HepG2 (cell line): ENCODE measurements at regions not wholly inside any gene's neighbourhood (a gene's known extent, or its start where the extent isn't known, plus 50 kb on each side); places are given as distances from the start of the nearest gene placed in this dataset.
A peak's percentile ranks its signal among the peaks of the same experiment; 100 is the strongest.

Source experiments
- BRCA1 ChIP-seq: sonication (generic); formaldehyde crosslinking; IDR thresholded peaks from 2 replicates; pipeline ENCODE4 v1.4.0; 2020; ENCODE audit warnings: missing genetic modification reagents
- CHD2 ChIP-seq: IDR thresholded peaks from 2 replicates; pipeline ENCODE4 v1.6.1; 2011; ENCODE audit warnings: low read depth, low read length, improper control_type of control experiment
- ESRRA ChIP-seq: sonication (generic); formaldehyde crosslinking; IDR thresholded peaks from 2 replicates; pipeline ENCODE4 v1.5.1; 2020; ENCODE audit warnings: mild to moderate bottlenecking, low read depth, missing genetic modification reagents
- GATAD2A ChIP-seq: IDR thresholded peaks from 2 replicates; pipeline ENCODE4 v1.6.1; 2016
- HNRNPL ChIP-seq: fragments of 200-400 bp; formaldehyde crosslinking; IDR thresholded peaks from 2 replicates; pipeline ENCODE4 v1.6.1; 2017; ENCODE audit warnings: mild to moderate bottlenecking, low read depth, low read length
- HOXA5 ChIP-seq: sonication (generic); formaldehyde crosslinking; IDR thresholded peaks from 2 replicates; pipeline ENCODE4 v1.4.0; 2020; ENCODE audit warnings: missing genetic modification reagents
- KLF12 ChIP-seq: sonication (generic); formaldehyde crosslinking; IDR thresholded peaks from 2 replicates; pipeline ENCODE4 v1.4.0; 2020; ENCODE audit warnings: missing genetic modification reagents, borderline replicate concordance
- PPARG ChIP-seq: conservative IDR thresholded peaks from 2 replicates; pipeline ENCODE4 v1.6.1; 2016; ENCODE audit warnings: missing biosample characterization, missing genetic modification reagents
- RBFOX2 ChIP-seq: fragments of 200-400 bp; formaldehyde crosslinking; IDR thresholded peaks from 2 replicates; pipeline ENCODE4 v1.6.1; 2017; ENCODE audit warnings: low read depth, mild to moderate bottlenecking, low read length
- SETDB1 ChIP-seq: sonication (generic); formaldehyde crosslinking; IDR thresholded peaks from 2 replicates; pipeline ENCODE4 v1.5.1; 2020; ENCODE audit warnings: missing genetic modification reagents, mild to moderate bottlenecking, borderline replicate concordance
- SMAD1 ChIP-seq: sonication (generic); formaldehyde crosslinking; IDR thresholded peaks from 2 replicates; pipeline ENCODE4 v1.4.0; 2020; ENCODE audit warnings: missing genetic modification reagents, low read depth, mild to moderate bottlenecking, borderline replicate concordance
- SMAD3 ChIP-seq: sonication (generic); formaldehyde crosslinking; IDR thresholded peaks from 2 replicates; pipeline ENCODE4 v1.4.0; 2020; ENCODE audit warnings: missing genetic modification reagents
- SRSF1 ChIP-seq: fragments of 200-400 bp; formaldehyde crosslinking; optimal IDR thresholded peaks from 2 replicates; pipeline ENCODE3; 2017; ENCODE audit warnings: mild to moderate bottlenecking, low read depth, low read length, moderate library complexity
- ZBTB4 ChIP-seq: sonication (generic); formaldehyde crosslinking; IDR thresholded peaks from 2 replicates; pipeline ENCODE4 v1.4.0; 2020; ENCODE audit warnings: missing genetic modification reagents, mild to moderate bottlenecking, borderline replicate concordance
- ZBTB7B ChIP-seq: sonication (generic); formaldehyde crosslinking; IDR thresholded peaks from 2 replicates; pipeline ENCODE4 v1.4.0; 2020; ENCODE audit warnings: missing genetic modification reagents
- ZKSCAN5 ChIP-seq: sonication (generic); formaldehyde crosslinking; IDR thresholded peaks from 2 replicates; pipeline ENCODE4 v1.5.1; 2020; ENCODE audit warnings: mild to moderate bottlenecking, missing genetic modification reagents
- ZNF253 ChIP-seq: sonication (generic); formaldehyde crosslinking; IDR thresholded peaks from 2 replicates; pipeline ENCODE4 v1.8.0; 2022; ENCODE audit warnings: mild to moderate bottlenecking, missing genetic modification reagents, borderline replicate concordance
- ZNF256 ChIP-seq: sonication (generic); formaldehyde crosslinking; conservative IDR thresholded peaks from 2 replicates; pipeline ENCODE4 v1.4.0; 2020; ENCODE audit warnings: missing genetic modification reagents
- ZNF335 ChIP-seq: sonication (generic); formaldehyde crosslinking; IDR thresholded peaks from 2 replicates; pipeline ENCODE4 v1.4.0; 2020; ENCODE audit warnings: missing genetic modification reagents
- ZNF451 ChIP-seq: sonication (generic); formaldehyde crosslinking; IDR thresholded peaks from 2 replicates; pipeline ENCODE4 v1.5.0; 2020; ENCODE audit warnings: mild to moderate bottlenecking, missing genetic modification reagents
- ZNF558 ChIP-seq: sonication (generic); formaldehyde crosslinking; IDR thresholded peaks from 2 replicates; pipeline ENCODE4 v1.9.0; 2022; ENCODE audit warnings: mild to moderate bottlenecking, missing genetic modification reagents, borderline replicate concordance
- ZNF7 ChIP-seq: IDR thresholded peaks from 2 replicates; pipeline ENCODE4 v1.6.1; 2016; ENCODE audit warnings: missing biosample characterization, missing genetic modification reagents
- ZNF782 ChIP-seq: sonication (generic); formaldehyde crosslinking; IDR thresholded peaks from 2 replicates; pipeline ENCODE4 v1.4.0; 2020; ENCODE audit warnings: missing genetic modification reagents, mild to moderate bottlenecking, borderline replicate concordance
- ZSCAN25 ChIP-seq: sonication (generic); formaldehyde crosslinking; IDR thresholded peaks from 2 replicates; pipeline ENCODE4 v1.8.0; 2022; ENCODE audit warnings: mild to moderate bottlenecking, missing genetic modification reagents
- ZSCAN5A ChIP-seq: sonication (generic); formaldehyde crosslinking; IDR thresholded peaks from 2 replicates; pipeline ENCODE4 v1.8.0; 2022; ENCODE audit warnings: mild to moderate bottlenecking, missing genetic modification reagents, borderline replicate concordance
- TF ChIP-seq, protein P1 (sequence below): sonication (generic); formaldehyde crosslinking; IDR thresholded peaks from 2 replicates; pipeline ENCODE4 v1.9.0; 2021; ENCODE audit warnings: missing genetic modification reagents, borderline replicate concordance

DNA sequence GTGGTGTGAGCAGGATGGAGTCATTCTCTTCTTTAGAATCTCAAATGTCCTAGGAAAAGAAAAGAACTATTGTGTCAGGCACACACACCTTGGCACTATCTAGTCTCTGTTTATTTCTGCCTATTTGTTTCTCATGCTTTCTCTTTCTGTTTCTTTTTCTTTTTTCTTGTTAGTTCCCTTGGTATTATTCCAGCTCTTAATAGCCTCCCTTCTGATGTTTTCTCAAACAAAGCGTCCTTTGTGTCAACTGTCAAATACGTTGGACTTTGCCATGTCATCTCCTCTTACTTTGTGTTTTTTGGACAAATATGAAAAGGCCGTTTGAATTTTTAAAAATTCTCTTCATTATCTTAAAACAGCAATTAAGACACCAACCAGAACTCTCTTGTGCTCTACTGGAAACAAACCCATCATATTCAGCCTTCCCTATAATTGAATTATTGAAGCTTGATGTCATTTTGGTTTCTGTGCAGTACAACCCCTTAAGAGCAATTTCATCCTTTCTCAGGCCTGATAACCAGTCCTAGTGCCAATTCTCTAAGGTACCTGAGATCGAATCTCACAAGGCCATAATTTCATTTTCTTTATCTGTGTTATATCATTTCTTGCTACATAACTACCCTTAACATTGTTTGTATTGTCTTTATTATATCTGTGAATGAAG, 497.8 kb upstream of the NRP1 start (continued):
- TF ChIP-seq ZBTB4 (CRISPR knock-in tag) (no peak), RBFOX2 (no peak), SMAD3 (CRISPR knock-in tag) (no peak), HOXA5 (CRISPR knock-in tag) (no peak), ZSCAN5A (CRISPR knock-in tag) (no peak), PPARG (no peak), SETDB1 (no peak), ZNF7 (CRISPR knock-in tag) (no peak), ZSCAN25 (CRISPR knock-in tag) (no peak), BRCA1 (CRISPR knock-in tag) (no peak), ZNF782 (CRISPR knock-in tag) (no peak), ZNF253 (CRISPR knock-in tag) (no peak), CHD2 (no peak), KLF12 (CRISPR knock-in tag) (no peak), SRSF1 (no peak), ZNF451 (no peak), ZNF558 (CRISPR knock-in tag) (no peak), ZBTB7B (CRISPR knock-in tag) (no peak), SMAD1 (CRISPR knock-in tag) (no peak), ESRRA (CRISPR knock-in tag) (no peak), ZKSCAN5 (CRISPR knock-in tag) (no peak), HNRNPL (no peak), GATAD2A (peak; percentile 81), ZNF335 (CRISPR knock-in tag) (no peak), ZNF256 (CRISPR knock-in tag) (no peak)
- TF ChIP-seq, protein P1, sequence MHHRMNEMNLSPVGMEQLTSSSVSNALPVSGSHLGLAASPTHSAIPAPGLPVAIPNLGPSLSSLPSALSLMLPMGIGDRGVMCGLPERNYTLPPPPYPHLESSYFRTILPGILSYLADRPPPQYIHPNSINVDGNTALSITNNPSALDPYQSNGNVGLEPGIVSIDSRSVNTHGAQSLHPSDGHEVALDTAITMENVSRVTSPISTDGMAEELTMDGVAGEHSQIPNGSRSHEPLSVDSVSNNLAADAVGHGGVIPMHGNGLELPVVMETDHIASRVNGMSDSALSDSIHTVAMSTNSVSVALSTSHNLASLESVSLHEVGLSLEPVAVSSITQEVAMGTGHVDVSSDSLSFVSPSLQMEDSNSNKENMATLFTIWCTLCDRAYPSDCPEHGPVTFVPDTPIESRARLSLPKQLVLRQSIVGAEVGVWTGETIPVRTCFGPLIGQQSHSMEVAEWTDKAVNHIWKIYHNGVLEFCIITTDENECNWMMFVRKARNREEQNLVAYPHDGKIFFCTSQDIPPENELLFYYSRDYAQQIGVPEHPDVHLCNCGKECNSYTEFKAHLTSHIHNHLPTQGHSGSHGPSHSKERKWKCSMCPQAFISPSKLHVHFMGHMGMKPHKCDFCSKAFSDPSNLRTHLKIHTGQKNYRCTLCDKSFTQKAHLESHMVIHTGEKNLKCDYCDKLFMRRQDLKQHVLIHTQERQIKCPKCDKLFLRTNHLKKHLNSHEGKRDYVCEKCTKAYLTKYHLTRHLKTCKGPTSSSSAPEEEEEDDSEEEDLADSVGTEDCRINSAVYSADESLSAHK = no peak
